WTC11 (cell line): ENCODE measurements at regions not wholly inside any gene's neighbourhood (a gene's known extent, or its start where the extent isn't known, plus 50 kb on each side); places are given as distances from the start of the nearest gene placed in this dataset.

Experiments used
- ATAC-seq: fragments of 200-7000 bp; cut with Tn5 transposase; 2 replicates; pipeline ENCODE4 v1.10.0; 2021; ENCODE audit warnings: mild to moderate bottlenecking, moderate library complexity
- CTCF ChIA-PET: fragments of 300-600 bp; sonication (Branson Sonifier 250); formaldehyde crosslinking; loops from one replicate; lab custom pipeline; 2021; ENCODE audit warnings: antibody characterized with exemption; lab: Charles Lee
- POLR2A ChIA-PET: fragments of 350-600 bp; sonication (Branson Sonifier 250); formaldehyde crosslinking; loops from one replicate; lab custom pipeline; 2021; ENCODE audit warnings: antibody characterized with exemption; lab: Charles Lee
- DNase-seq: peaks from one replicate; pipeline ENCODE4 v3.0.0; 2021; ENCODE audit warnings: low spot score
- H3K27ac Mint-ChIP-seq: 2 replicates; pipeline ENCODE4 v1.8.0; 2021; ENCODE audit warnings: mixed read lengths
- H3K27me3 Mint-ChIP-seq: 2 replicates; pipeline ENCODE4 v1.8.0; 2021; ENCODE audit warnings: low read depth, mild to moderate bottlenecking, moderate library complexity, mixed read lengths
- H3K36me3 Mint-ChIP-seq: 2 replicates; pipeline ENCODE4 v1.8.0; 2021; ENCODE audit warnings: mixed read lengths
- H3K4me1 Mint-ChIP-seq: 2 replicates; pipeline ENCODE4 v1.8.0; 2022; ENCODE audit warnings: mixed read lengths
- H3K4me3 Mint-ChIP-seq: 2 replicates; pipeline ENCODE4 v1.8.0; 2021; ENCODE audit warnings: mild to moderate bottlenecking, moderate library complexity, mixed read lengths
- H3K9me3 Mint-ChIP-seq: 2 replicates; pipeline ENCODE4 v1.8.0; 2021; ENCODE audit warnings: mixed read lengths
- CREM ChIP-seq: sonication (generic); formaldehyde crosslinking; IDR thresholded peaks from 2 replicates; pipeline ENCODE4 v1.8.1; 2022; ENCODE audit warnings: mild to moderate bottlenecking, missing genetic modification reagents, moderate library complexity
- ELF4 ChIP-seq: sonication (generic); formaldehyde crosslinking; IDR thresholded peaks from 2 replicates; pipeline ENCODE4 v1.8.1; 2022; ENCODE audit warnings: low read depth, mild to moderate bottlenecking, moderate library complexity, missing genetic modification reagents
- EMX1 ChIP-seq: fragments of 250-450 bp; sonication (Bioruptor Pico); IDR thresholded peaks from 2 replicates; pipeline ENCODE4 v1.8.0; 2021; ENCODE audit warnings: mild to moderate bottlenecking
- FOXP1 ChIP-seq: sonication (generic); formaldehyde crosslinking; IDR thresholded peaks from 2 replicates; pipeline ENCODE4 v1.8.0; 2022; ENCODE audit warnings: missing genetic modification reagents, mild to moderate bottlenecking, moderate library complexity, borderline replicate concordance
- IRF2 ChIP-seq: sonication (generic); formaldehyde crosslinking; IDR thresholded peaks from 2 replicates; pipeline ENCODE4 v1.8.0; 2022; ENCODE audit warnings: low read depth, missing genetic modification reagents, borderline replicate concordance
- MLX ChIP-seq: sonication (generic); formaldehyde crosslinking; IDR thresholded peaks from 2 replicates; pipeline ENCODE4 v1.8.1; 2023; ENCODE audit warnings: mild to moderate bottlenecking, missing genetic modification reagents, moderate library complexity
- MXD4 ChIP-seq: fragments of 250-450 bp; sonication (Bioruptor Pico); IDR thresholded peaks from 2 replicates; pipeline ENCODE4 v1.8.0; 2021; ENCODE audit warnings: mild to moderate bottlenecking, moderate library complexity, borderline replicate concordance
- NFE2L1 ChIP-seq: sonication (generic); formaldehyde crosslinking; IDR thresholded peaks from 2 replicates; pipeline ENCODE4 v1.8.1; 2023; ENCODE audit warnings: missing genetic modification reagents
- NR1H2 ChIP-seq: sonication (generic); formaldehyde crosslinking; IDR thresholded peaks from 2 replicates; pipeline ENCODE4 v1.9.0; 2021; ENCODE audit warnings: mild to moderate bottlenecking, moderate library complexity, missing genetic modification reagents
- NR2C2 ChIP-seq: sonication (generic); formaldehyde crosslinking; IDR thresholded peaks from 2 replicates; pipeline ENCODE4 v1.8.0; 2022; ENCODE audit warnings: mild to moderate bottlenecking, missing genetic modification reagents
- RELA ChIP-seq: sonication (generic); formaldehyde crosslinking; IDR thresholded peaks from 2 replicates; pipeline ENCODE4 v1.8.1; 2022; ENCODE audit warnings: missing genetic modification reagents, mild to moderate bottlenecking, borderline replicate concordance
- RORB ChIP-seq: fragments of 250-450 bp; sonication (Bioruptor Pico); IDR thresholded peaks from 2 replicates; pipeline ENCODE4 v1.9.0; 2021; ENCODE audit warnings: mild to moderate bottlenecking
- SMAD4 ChIP-seq: sonication (generic); formaldehyde crosslinking; IDR thresholded peaks from 2 replicates; pipeline ENCODE4 v1.8.0; 2022; ENCODE audit warnings: mild to moderate bottlenecking, missing genetic modification reagents
- SOX15 ChIP-seq: fragments of 250-450 bp; sonication (Bioruptor Pico); IDR thresholded peaks from 2 replicates; pipeline ENCODE4 v1.9.0; 2021; ENCODE audit warnings: mild to moderate bottlenecking
- TEAD1 ChIP-seq: sonication (generic); formaldehyde crosslinking; IDR thresholded peaks from 2 replicates; pipeline ENCODE4 v1.8.0; 2022; ENCODE audit warnings: mild to moderate bottlenecking, missing genetic modification reagents
- ZNF121 ChIP-seq: sonication (generic); formaldehyde crosslinking; IDR thresholded peaks from 2 replicates; pipeline ENCODE4 v1.8.0; 2023; ENCODE audit warnings: missing genetic modification reagents
- ZNF138 ChIP-seq: sonication (generic); formaldehyde crosslinking; conservative IDR thresholded peaks from 2 replicates; pipeline ENCODE4 v1.8.1; 2022; ENCODE audit warnings: mild to moderate bottlenecking, moderate library complexity, missing genetic modification reagents
- ZNF219 ChIP-seq: sonication (generic); formaldehyde crosslinking; IDR thresholded peaks from 2 replicates; pipeline ENCODE4 v1.8.0; 2023; ENCODE audit warnings: missing genetic modification reagents, mild to moderate bottlenecking, borderline replicate concordance
- ZNF317 ChIP-seq: sonication (generic); formaldehyde crosslinking; IDR thresholded peaks from 2 replicates; pipeline ENCODE4 v1.8.1; 2023; ENCODE audit warnings: low read depth, mild to moderate bottlenecking, moderate library complexity, missing genetic modification reagents, borderline replicate concordance
- ZNF396 ChIP-seq: fragments of 250-450 bp; sonication (Bioruptor Pico); IDR thresholded peaks from 2 replicates; pipeline ENCODE4 v1.8.0; 2021; ENCODE audit warnings: mild to moderate bottlenecking, moderate library complexity, borderline replicate concordance
- ZNF512 ChIP-seq: sonication (generic); formaldehyde crosslinking; IDR thresholded peaks from 2 replicates; pipeline ENCODE4 v1.8.1; 2022; ENCODE audit warnings: missing genetic modification reagents, borderline replicate concordance
- ZNF532 ChIP-seq: fragments of 250-450 bp; sonication (Bioruptor Pico); IDR thresholded peaks from 2 replicates; pipeline ENCODE4 v1.9.0; 2021; ENCODE audit warnings: mild to moderate bottlenecking, borderline replicate concordance
- TF ChIP-seq, protein P1 (sequence below): sonication (generic); formaldehyde crosslinking; IDR thresholded peaks from 2 replicates; pipeline ENCODE4 v1.8.1; 2022; ENCODE audit warnings: mild to moderate bottlenecking, moderate library complexity, missing genetic modification reagents
- TF ChIP-seq, protein P2 (sequence below): sonication (generic); formaldehyde crosslinking; IDR thresholded peaks from 2 replicates; pipeline ENCODE4 v1.8.0; 2022; ENCODE audit warnings: mild to moderate bottlenecking, missing genetic modification reagents
- TF ChIP-seq, protein P3 (sequence below): sonication (generic); formaldehyde crosslinking; IDR thresholded peaks from 2 replicates; pipeline ENCODE4 v1.8.1; 2022; ENCODE audit warnings: mild to moderate bottlenecking, missing genetic modification reagents, moderate library complexity, borderline replicate concordance

DNA sequence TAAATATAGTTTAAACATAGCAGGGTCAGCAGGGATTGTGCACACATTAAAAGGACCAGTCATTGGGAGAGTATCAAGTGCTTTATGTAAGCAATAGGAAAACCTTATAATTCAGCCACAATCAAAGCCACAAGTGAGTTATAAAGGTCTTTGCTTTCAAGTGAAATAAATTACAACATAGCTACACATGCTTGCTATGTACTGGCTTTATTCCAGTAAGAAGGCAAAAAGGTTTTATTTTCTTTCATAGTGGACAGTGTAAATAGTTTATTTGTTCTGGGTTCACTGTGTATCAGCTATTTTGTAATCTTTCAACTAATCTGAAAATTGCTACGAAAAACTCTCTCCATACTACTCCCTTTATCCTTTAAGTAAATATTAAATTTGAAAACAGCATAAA, 691.4 kb downstream of the PCDH7 start:
- ATAC-seq (no peak), DNase-seq (no peak)
- ChIA-PET CTCF (no interaction called here), POLR2A (no interaction called here)
- no peaks in the 10 kb centered on the region for H3K36me3 Mint-ChIP-seq
- no peaks in the 10 kb centered on the region for H3K27me3 Mint-ChIP-seq
- H3K9me3 Mint-ChIP-seq = no peaks in the 10 kb centered on the region
- H3K4me1 Mint-ChIP-seq = peaks cover 1% of the 10 kb centered on the region; the same call in 1 of the 2 replicates
- no peak for TF ChIP-seq TEAD1 (CRISPR knock-in tag)
- no peak for TF ChIP-seq IRF2 (CRISPR knock-in tag)
- no peak for TF ChIP-seq ZNF219 (CRISPR knock-in tag)
- TF ChIP-seq ZNF317 (CRISPR knock-in tag) = no peak
- TF ChIP-seq RORB (CRISPR knock-in tag) = no peak
- TF ChIP-seq RELA (CRISPR knock-in tag) = no peak
- no peak for TF ChIP-seq NR2C2 (CRISPR knock-in tag)
- TF ChIP-seq ZNF138 (CRISPR knock-in tag) = no peak
- TF ChIP-seq ZNF532 = no peak
- no peak for TF ChIP-seq CREM
- no peak for TF ChIP-seq FOXP1 (CRISPR knock-in tag)
- no peak for TF ChIP-seq NR1H2
- no peak for TF ChIP-seq SMAD4 (CRISPR knock-in tag)
- TF ChIP-seq ELF4 = no peak
- no peak overlapping the region for H3K4me3 Mint-ChIP-seq
- H3K27ac Mint-ChIP-seq = no peak overlapping the region

DNA sequence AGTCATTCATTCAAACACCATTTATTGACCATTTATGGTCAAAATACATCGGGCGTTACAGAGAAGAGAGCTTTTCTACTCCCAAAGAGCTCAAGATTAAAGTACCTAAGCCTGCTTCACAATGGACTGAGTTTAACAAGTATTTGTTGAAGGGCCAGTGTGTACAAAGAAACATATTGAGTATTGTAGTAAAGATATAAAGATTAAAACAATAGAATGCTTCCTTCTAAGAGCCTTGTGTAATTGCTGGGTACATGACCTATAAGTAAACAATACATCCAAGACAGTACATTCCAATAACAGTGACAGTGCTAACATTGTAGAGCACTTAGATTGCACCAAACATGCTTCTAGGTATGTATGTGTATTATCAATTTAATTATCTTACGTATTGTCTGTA, 695.5 kb downstream of the PCDH7 start:
- ChIA-PET CTCF (no interaction called here), POLR2A (no interaction called here)
- DNase-seq (no peak), ATAC-seq (no peak)
- Mint-ChIP-seq H3K4me3 (no peak overlapping the region), H3K27ac (no peak overlapping the region), H3K36me3 (no peaks in the 10 kb centered on the region), H3K9me3 (no peaks in the 10 kb centered on the region), H3K4me1 (peaks cover 2% of the 10 kb centered on the region; the same call in 1 of the 2 replicates), H3K27me3 (no peaks in the 10 kb centered on the region)
- TF ChIP-seq NR2C2 (CRISPR knock-in tag) = no peak
- TF ChIP-seq MXD4 (CRISPR knock-in tag) = no peak
- no peak for TF ChIP-seq EMX1

- CTCF ChIA-PET = no interaction called here
- POLR2A ChIA-PET = no interaction called here
- peaks cover 2% of the 10 kb centered on the region; the same call in 1 of the 2 replicates for H3K4me1 Mint-ChIP-seq
- no peaks in the 10 kb centered on the region for H3K36me3 Mint-ChIP-seq
- no peak overlapping the region for H3K4me3 Mint-ChIP-seq
- no peaks in the 10 kb centered on the region for H3K9me3 Mint-ChIP-seq
- no peaks in the 10 kb centered on the region for H3K27me3 Mint-ChIP-seq
- H3K27ac Mint-ChIP-seq = no peak overlapping the region
- DNase-seq (no peak), ATAC-seq (no peak)
- TF ChIP-seq SOX15 (CRISPR knock-in tag) (no peak), NFE2L1 (CRISPR knock-in tag) (no peak), ZNF121 (CRISPR knock-in tag) (no peak), ZNF396 (CRISPR knock-in tag) (no peak), ZNF512 (CRISPR knock-in tag) (no peak), MLX (no peak)
- TF ChIP-seq, protein P1, sequence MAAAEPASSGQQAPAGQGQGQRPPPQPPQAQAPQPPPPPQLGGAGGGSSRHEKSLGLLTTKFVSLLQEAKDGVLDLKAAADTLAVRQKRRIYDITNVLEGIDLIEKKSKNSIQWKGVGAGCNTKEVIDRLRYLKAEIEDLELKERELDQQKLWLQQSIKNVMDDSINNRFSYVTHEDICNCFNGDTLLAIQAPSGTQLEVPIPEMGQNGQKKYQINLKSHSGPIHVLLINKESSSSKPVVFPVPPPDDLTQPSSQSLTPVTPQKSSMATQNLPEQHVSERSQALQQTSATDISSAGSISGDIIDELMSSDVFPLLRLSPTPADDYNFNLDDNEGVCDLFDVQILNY (CRISPR knock-in tag) = no peak
- TF ChIP-seq, protein P2, sequence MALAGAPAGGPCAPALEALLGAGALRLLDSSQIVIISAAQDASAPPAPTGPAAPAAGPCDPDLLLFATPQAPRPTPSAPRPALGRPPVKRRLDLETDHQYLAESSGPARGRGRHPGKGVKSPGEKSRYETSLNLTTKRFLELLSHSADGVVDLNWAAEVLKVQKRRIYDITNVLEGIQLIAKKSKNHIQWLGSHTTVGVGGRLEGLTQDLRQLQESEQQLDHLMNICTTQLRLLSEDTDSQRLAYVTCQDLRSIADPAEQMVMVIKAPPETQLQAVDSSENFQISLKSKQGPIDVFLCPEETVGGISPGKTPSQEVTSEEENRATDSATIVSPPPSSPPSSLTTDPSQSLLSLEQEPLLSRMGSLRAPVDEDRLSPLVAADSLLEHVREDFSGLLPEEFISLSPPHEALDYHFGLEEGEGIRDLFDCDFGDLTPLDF (CRISPR knock-in tag) = no peak
- TF ChIP-seq, protein P3, sequence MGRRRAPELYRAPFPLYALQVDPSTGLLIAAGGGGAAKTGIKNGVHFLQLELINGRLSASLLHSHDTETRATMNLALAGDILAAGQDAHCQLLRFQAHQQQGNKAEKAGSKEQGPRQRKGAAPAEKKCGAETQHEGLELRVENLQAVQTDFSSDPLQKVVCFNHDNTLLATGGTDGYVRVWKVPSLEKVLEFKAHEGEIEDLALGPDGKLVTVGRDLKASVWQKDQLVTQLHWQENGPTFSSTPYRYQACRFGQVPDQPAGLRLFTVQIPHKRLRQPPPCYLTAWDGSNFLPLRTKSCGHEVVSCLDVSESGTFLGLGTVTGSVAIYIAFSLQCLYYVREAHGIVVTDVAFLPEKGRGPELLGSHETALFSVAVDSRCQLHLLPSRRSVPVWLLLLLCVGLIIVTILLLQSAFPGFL (CRISPR knock-in tag) = no peak
These were observed 696.3 kb downstream of the PCDH7 start for GRCh38 chr4:31416498-31416897.
